Nephron (organoid): ENCODE measurements at regions not wholly inside any gene's neighbourhood (a gene's known extent, or its start where the extent isn't known, plus 50 kb on each side); places are given as distances from the start of the nearest gene placed in this dataset.

Experiments
- H3K27ac Mint-ChIP-seq, 3 experiments: 2 replicates each; pipeline ENCODE4 v1.8.0; 2020; ENCODE audit warnings: mixed read lengths in 3 of 3, mild to moderate bottlenecking in 2 of 3, moderate library complexity in 1 of 3
- H3K27me3 Mint-ChIP-seq: 2 replicates; pipeline ENCODE4 v1.8.0; 2021; ENCODE audit warnings: low read depth, mild to moderate bottlenecking, moderate library complexity, mixed read lengths
- H3K36me3 Mint-ChIP-seq: 2 replicates; pipeline ENCODE4 v1.8.0; 2020; ENCODE audit warnings: low read depth, mixed read lengths
- H3K4me1 Mint-ChIP-seq: 2 replicates; pipeline ENCODE4 v1.8.0; 2020; ENCODE audit warnings: mixed read lengths
- H3K4me3 Mint-ChIP-seq, 3 experiments: 2 replicates each; pipeline ENCODE4 v1.8.0; 2020; ENCODE audit warnings: mild to moderate bottlenecking in 3 of 3, mixed read lengths in 3 of 3, moderate library complexity in 2 of 3
- H3K9me3 Mint-ChIP-seq: 2 replicates; pipeline ENCODE4 v1.8.0; 2020; ENCODE audit warnings: mixed read lengths
- TF ChIP-seq, protein P1 (sequence below), 3 experiments: fragments of 200-600 bp; sonication (generic); IDR thresholded peaks; one replicate each; pipeline ENCODE4 v1.5.0; 2021; ENCODE audit warnings: antibody characterized with exemption in 3 of 3; ENCODE audit not compliant: unreplicated experiment in 3 of 3

DNA sequence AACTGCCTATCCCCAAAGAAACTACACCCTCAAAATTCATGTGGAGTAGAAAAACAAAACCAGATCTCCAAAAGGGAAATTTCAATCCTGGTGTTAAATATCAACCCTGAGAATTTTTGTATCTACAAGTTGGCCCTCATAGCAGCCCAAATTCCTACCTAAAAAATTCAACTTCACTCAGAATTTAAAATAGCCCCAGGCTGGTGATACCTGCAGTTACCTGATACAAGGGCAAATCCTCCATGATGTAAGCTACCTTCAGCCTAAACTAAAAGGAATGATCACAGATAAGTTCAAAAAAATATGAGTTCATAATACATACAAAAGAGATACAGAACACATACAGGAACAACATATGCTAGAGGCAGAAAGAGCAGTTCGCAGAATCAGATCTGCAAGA is 138.4 kb downstream of the HNRNPD start:
- TF ChIP-seq, protein P1, sequence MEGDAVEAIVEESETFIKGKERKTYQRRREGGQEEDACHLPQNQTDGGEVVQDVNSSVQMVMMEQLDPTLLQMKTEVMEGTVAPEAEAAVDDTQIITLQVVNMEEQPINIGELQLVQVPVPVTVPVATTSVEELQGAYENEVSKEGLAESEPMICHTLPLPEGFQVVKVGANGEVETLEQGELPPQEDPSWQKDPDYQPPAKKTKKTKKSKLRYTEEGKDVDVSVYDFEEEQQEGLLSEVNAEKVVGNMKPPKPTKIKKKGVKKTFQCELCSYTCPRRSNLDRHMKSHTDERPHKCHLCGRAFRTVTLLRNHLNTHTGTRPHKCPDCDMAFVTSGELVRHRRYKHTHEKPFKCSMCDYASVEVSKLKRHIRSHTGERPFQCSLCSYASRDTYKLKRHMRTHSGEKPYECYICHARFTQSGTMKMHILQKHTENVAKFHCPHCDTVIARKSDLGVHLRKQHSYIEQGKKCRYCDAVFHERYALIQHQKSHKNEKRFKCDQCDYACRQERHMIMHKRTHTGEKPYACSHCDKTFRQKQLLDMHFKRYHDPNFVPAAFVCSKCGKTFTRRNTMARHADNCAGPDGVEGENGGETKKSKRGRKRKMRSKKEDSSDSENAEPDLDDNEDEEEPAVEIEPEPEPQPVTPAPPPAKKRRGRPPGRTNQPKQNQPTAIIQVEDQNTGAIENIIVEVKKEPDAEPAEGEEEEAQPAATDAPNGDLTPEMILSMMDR (IDR thresholded peaks at IDR 0.05; ENCODE audit: unreplicated experiment in 3 of 3) = no peak
- Mint-ChIP-seq H3K27me3 (no peaks in the 10 kb centered on the region), H3K4me1 (no peaks in the 10 kb centered on the region), H3K4me3 (no peak overlapping the region), H3K9me3 (no peaks in the 10 kb centered on the region), H3K27ac (no peak overlapping the region), H3K36me3 (no peaks in the 10 kb centered on the region)

DNA sequence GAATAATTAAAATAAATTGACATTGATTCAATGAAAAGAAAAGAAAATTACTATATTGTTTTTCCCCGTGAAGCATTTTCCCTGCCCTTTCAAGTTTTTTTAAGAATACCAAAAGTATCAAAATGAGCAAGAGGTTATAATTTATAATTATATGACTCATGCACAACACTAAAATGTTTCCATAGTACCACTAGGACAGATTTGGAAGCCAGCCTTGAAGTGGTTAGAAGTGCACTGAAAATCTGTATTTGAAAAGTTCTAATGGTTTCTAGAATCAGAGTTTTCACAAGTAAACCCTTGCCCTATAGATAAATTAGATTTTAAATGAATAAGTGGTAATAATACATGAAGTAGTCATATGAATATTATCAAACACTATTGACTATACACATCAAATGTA is 140.9 kb downstream of the HNRNPD start:
- Mint-ChIP-seq H3K4me3 (no peak overlapping the region), H3K36me3 (no peaks in the 10 kb centered on the region), H3K4me1 (no peaks in the 10 kb centered on the region), H3K9me3 (no peaks in the 10 kb centered on the region), H3K27me3 (peaks cover 3% of the 10 kb centered on the region), H3K27ac (no peak overlapping the region)
- TF ChIP-seq, protein P1 (IDR thresholded peaks at IDR 0.05; ENCODE audit: unreplicated experiment in 3 of 3) = no peak

DNA sequence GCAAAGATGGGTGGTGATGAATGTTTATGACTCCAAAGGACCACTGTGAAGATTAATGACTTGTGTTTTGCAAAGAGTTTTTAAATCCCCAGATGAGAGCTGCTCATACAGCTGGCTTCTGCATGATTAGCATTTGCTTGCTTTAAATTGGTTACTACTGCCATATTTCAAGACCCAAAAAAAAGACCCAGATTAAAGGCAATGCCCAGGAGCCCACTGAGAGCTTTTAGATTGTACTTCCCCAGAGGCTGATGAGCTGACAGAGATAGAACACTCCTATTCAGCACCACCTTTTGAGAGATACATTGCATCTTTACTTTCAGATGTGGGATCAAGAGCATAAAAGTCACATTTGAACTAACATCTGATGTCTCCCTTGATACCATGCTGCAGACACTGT is 142.0 kb downstream of the HNRNPD start:
- no peaks in the 10 kb centered on the region for H3K4me1 Mint-ChIP-seq
- H3K9me3 Mint-ChIP-seq = no peaks in the 10 kb centered on the region
- TF ChIP-seq, protein P1 (IDR thresholded peaks at IDR 0.05; ENCODE audit: unreplicated experiment in 3 of 3) = no peak
- no peak overlapping the region for H3K4me3 Mint-ChIP-seq
- H3K27me3 Mint-ChIP-seq = peaks cover 12% of the 10 kb centered on the region
- H3K36me3 Mint-ChIP-seq = no peaks in the 10 kb centered on the region
- H3K27ac Mint-ChIP-seq = no peak overlapping the region

DNA sequence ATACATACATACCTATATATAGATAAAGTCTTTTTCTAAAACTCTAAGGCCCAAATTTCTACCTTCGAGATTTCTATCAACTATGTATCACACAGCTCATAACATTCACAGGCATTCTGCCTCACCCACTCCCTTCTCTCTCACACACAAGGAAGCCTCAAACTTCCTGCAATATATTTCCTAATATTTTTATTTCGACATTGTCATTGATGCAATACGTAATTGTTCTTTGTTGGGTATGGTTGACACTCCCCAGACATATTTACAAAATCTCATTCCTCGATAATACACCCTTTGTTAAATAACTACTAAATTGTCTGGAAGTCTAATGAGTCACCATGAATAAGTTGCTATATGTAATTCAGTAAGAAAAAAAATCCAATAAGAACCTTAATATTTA is 143.5 kb downstream of the HNRNPD start:
- Mint-ChIP-seq H3K4me1 (no peaks in the 10 kb centered on the region), H3K27me3 (peaks cover 12% of the 10 kb centered on the region), H3K36me3 (no peaks in the 10 kb centered on the region), H3K9me3 (no peaks in the 10 kb centered on the region), H3K4me3 (no peak overlapping the region), H3K27ac (no peak overlapping the region)
- TF ChIP-seq, protein P1 (IDR thresholded peaks at IDR 0.05; ENCODE audit: unreplicated experiment in 3 of 3) = no peak

DNA sequence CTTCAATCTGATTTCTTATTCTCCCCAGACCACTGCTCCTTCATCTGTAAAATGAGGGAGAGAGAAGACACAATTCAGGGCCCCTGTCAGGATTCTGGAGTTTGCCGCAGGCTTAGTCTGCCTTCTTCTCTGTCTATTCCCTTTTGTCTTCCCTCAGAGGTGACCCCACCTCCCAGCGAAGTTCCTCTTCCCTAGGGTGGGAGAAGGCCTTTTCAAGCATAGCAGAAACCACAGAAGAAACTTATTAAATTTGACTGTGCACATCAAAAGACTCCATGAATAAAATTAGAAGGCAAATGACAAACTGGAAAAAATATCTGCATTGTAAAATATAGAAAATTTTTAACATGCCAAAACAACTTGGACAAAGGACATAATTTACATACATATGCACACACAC is 148.8 kb downstream of the HNRNPD start:
- Mint-ChIP-seq H3K4me1 (no peaks in the 10 kb centered on the region), H3K36me3 (no peaks in the 10 kb centered on the region), H3K27ac (no peak overlapping the region), H3K4me3 (no peak overlapping the region), H3K9me3 (no peaks in the 10 kb centered on the region), H3K27me3 (peaks cover 12% of the 10 kb centered on the region)
- TF ChIP-seq, protein P1 (IDR thresholded peaks at IDR 0.05; ENCODE audit: unreplicated experiment in 3 of 3) = no peak

DNA sequence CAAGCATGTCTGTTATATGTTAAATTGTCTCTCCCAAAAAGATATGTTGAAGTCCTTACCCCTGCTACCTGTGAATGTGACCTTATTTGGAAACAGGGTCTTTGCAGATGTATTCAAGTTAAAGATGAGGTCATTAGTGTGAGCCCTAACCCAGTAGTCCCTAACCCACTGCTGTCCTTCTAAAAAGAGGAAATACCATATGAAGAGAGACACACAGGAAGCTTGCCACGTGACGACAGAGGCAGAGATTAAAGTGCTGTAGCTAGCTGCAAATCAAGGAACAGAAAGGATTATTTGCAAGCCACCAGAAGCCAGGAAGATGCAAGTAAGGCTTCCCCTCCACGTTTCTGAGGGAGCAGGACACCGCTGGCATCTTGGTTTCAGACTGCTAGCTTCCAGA is 150.1 kb downstream of the HNRNPD start:
- TF ChIP-seq, protein P1 (IDR thresholded peaks at IDR 0.05; ENCODE audit: unreplicated experiment in 3 of 3) = no peak

More for the DNA sequence above, 150.1 kb downstream of the HNRNPD start:
- Mint-ChIP-seq H3K4me3 (no peak overlapping the region), H3K4me1 (no peaks in the 10 kb centered on the region), H3K27me3 (peaks cover 12% of the 10 kb centered on the region), H3K9me3 (no peaks in the 10 kb centered on the region), H3K27ac (no peak overlapping the region), H3K36me3 (no peaks in the 10 kb centered on the region)
